T-helper 9 cell (primary cell): ENCODE measurements at regions not wholly inside any gene's neighbourhood (a gene's known extent, or its start where the extent isn't known, plus 50 kb on each side); places are given as distances from the start of the nearest gene placed in this dataset.
"Not testable (repeated sequence)": the region's sequence is repeated elsewhere in the genome, so short reads cannot be mapped to it uniquely, and the experiment has no call there.

ENCODE experiments used
- DNase-seq: peaks from one replicate; pipeline ENCODE4 v3.0.0-alpha.2; 2020

GRCh38 chr7:65145710-65146109 is 139.2 kb upstream of the ERV3-1 start:
- not testable (repeated sequence) for DNase-seq

GRCh38 chr7:65145008-65145407 is 138.5 kb upstream of the ERV3-1 start:
- not testable (repeated sequence) for DNase-seq

- DNase-seq, result not testable (repeated sequence)
Measured at GRCh38 chr7:65144557-65144956, 138.1 kb upstream of the ERV3-1 start.

DNA sequence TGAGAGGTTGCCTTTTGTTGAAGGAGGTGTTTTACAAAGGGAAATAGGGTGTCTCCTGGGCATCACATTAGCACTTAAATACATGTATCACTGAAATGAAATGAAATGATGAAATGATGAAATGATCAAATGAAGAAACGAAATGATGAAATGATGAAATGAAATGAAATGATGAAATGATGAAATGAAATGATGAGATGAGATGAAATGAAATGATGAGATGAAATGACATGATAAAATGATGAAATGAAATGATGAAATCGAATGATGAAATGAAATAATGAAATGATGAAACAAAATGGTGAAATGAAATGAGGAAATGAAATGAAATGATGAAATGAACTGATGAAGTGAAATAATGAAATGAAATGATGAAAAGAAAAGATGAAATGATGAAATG is 137.6 kb upstream of the ERV3-1 start:
- not testable (repeated sequence) for DNase-seq

DNA sequence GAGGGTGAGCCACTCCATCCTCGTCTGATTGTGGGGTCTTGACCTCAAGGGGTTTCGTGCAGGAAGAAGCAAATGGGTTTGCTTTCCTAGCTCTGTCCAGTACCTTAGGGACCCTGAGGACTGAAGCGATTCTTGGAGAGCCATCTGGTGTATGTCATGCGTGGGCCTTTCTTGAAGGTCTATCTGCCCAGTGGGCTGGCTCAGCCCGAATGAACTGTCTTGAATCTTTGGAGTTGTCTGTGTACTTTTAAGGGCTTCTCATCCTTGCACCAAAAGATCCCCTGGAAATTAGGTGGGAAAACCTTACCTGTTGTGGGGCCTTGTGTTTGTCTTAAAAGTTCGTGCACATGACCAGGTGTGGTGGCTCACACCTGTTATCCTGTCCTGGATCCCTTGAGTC is 135.4 kb upstream of the ERV3-1 start:
- not testable (repeated sequence) for DNase-seq

DNA sequence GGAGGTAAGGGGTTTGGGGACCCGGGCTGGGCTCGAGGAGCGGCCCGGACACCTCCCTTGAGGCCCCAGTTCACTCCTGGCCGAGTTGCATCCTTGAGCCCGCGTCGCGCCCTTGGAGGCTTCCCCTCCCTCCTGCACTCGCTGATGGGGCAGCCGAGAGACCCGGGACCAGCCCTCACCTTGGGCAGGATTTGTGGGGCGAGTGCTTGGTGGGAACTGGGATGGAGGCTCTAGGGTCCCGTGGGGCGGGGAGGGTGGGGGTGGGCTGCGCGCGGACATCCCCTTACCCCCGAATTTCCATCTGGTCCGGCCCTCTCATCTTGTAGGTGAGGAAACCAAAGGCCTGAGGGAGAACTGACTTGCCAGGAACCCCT is 134.9 kb upstream of the ERV3-1 start:
- not testable (repeated sequence) for DNase-seq

GRCh38 chr7:65140543-65141404 is 134.3 kb upstream of the ERV3-1 start:
- not testable (repeated sequence) for DNase-seq

GRCh38 chr7:65136850-65137249 is 130.4 kb upstream of the ERV3-1 start:
- DNase-seq, result not testable (repeated sequence)

DNA sequence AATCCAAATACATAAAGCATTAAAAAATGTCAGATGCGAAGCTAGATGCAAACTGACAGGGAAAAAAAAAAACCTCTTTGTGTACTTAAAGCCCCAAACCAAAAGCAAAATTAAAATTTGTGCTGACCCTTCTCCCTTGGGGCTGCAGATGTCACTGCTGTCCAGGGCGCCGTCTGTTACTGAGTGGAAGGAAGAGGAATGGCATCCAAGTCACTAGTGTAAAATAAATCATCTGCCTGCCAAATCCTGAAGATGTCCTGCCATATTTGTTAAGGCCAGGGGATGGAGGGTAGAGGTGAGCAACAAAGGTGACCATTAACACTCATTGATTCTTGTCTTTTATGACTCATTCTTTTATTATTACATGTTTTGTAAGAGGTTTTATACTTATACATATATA is 126.6 kb upstream of the ERV3-1 start:
- not testable (repeated sequence) for DNase-seq

DNA sequence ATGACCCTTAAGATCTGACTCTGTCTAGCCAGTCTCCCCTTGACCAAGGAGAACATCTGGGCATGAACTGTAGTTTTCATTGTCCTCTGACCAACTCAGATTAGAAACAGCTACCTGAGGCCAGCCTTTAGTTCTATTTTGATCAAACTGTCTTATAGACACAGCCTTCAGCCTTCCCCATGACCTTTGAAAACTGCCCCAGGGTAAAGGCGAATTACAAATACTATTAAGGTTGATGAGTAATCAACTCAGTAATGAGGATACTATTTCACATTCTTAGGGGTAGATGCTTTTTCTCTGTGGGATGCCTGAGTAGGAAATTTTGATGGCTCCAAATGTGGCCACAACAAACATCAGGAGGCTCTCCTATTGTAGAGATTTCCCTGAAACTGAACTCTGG is 125.8 kb upstream of the ERV3-1 start:
- DNase-seq, result not testable (repeated sequence)

DNA sequence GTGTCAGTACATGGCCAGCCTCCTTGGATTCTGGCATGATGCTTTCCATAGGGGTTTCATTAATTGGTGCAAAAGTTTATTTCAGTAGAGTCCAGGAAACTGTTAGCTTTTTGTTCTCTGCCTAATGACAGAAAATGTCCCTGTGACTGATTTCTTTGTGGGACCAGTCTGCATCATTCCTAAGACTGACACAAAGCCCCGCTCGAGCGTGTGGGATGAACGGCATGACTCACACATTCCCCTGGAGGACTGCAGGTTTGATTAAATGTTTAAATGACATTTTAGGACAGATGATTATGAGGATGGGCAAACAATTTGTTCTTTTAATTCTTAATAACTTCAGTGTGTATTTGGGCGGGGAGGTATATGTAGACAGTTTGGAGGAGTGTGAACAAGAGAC is 120.9 kb upstream of the ERV3-1 start:
- DNase-seq, result not testable (repeated sequence)

GRCh38 chr7:65124600-65124999 is 118.1 kb upstream of the ERV3-1 start:
- DNase-seq, result not testable (repeated sequence)

- not testable (repeated sequence) for DNase-seq
Measured at GRCh38 chr7:65105650-65106203, 99.2 kb upstream of the ERV3-1 start.

DNA sequence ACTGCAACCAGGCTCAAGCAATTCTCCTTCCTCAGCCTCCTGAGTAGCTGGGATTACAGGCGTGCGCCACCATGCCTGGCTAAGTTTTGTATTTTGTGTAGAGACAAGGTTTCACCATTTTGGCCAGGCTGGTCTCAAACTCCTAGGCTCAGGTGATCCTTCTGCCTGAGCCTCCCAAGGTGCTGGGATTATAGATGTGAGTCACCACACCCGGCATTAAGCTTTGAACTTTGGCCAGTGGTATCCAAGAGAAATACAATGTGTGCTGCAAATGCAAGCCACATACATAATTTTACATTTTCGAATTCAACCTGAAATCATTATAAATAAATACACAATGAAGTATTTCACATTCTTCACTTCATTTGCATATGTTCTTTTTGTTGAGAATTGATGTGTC is 94.0 kb upstream of the ERV3-1 start:
- not testable (repeated sequence) for DNase-seq

DNA sequence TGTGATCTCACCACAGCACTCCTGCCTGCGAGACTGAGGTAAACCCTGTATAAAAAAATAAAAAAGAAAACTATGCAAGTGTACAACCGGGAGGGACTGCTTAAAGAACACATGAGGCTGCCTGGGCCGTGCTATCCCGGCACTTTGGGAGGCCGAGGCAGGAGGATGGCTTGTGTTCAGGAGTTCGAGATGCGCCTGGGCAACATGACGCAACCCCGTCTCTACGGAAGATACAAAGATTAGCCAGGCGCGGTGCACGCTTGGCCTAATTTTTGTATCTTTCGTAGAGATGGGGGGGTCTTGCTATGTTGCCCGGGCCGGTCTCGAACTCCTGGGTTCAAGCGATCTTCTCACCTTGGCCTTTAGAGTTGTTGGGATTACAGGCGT is 75.2 kb upstream of the ERV3-1 start:
- DNase-seq, result not testable (repeated sequence)

DNA sequence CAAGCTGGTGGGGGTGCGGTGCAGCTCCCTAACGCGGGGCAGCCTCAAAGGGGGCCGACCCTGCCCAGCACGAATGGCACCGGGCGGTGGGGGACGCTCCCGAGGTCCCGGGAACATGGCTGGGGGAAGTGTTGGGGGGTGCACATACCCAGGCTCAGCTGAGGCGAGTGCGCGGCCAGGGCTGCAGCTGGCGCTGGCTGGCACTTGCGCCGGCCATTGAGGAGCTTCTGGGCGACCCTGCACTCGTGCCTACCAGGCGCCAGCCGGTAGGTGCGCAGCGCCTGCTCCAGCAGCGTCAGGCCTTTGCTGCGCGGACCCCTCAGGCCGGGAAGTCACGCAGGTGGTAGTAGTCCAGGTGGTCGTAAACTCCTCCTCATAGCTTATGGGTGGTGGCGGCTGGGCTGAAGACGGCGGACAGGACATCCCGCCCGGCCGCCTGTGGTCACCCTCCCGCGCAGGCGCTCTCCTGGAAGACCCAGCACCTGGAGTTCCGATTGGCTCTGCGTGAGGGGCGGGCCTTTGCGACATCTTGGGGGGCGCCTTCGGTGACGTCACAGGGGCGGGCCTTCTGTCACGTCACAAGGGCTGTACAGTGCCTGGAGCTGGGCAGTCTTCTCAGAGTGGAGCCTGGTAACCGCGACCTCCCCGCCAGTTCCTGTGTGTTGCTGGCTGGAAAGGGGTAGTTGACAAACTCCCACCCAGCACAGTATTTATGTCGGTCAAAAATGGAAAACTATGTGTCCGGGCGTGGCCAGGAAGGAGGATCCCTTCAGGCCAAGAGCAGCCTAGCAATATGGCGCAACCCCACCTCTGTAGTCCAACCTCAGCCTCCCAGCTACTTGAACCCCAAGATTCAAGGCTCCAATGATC is 74.5 kb upstream of the ERV3-1 start:
- DNase-seq, result peak; percentile 89

GRCh38 chr7:65074959-65075358 is 68.5 kb upstream of the ERV3-1 start:
- not testable (repeated sequence) for DNase-seq

- DNase-seq, result not testable (repeated sequence)
Measured at GRCh38 chr7:65073160-65073559, 66.7 kb upstream of the ERV3-1 start.

DNA sequence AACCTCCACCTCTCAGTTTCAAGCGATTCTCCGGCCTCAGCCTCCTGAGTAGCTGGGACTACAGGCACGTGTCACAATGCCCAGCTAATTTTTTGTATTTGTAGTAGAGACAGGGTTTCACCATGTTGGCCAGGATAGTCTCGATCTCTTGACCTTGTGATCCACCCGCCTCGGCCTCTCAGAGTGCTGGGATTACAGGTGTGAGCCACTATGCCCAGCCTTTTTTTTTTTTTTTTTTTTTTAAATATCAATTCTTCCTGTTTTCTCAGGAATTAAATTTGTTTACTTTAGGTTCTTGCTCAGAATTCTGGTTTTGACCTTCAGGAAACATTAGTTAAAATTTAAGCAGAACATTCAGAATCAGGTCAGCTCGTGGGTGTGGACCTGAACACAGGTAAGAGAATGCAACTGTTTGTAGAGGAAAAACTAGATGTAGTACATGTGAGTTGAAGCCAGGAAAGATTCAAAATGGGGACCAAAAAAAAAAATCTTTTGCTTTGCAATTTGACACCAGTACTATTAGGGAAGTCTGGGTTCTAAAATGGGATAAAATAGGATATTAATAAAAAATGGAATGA is 65.5 kb upstream of the ERV3-1 start:
- not testable (repeated sequence) for DNase-seq

GRCh38 chr7:65069476-65069875 is 63.0 kb upstream of the ERV3-1 start:
- not testable (repeated sequence) for DNase-seq

DNA sequence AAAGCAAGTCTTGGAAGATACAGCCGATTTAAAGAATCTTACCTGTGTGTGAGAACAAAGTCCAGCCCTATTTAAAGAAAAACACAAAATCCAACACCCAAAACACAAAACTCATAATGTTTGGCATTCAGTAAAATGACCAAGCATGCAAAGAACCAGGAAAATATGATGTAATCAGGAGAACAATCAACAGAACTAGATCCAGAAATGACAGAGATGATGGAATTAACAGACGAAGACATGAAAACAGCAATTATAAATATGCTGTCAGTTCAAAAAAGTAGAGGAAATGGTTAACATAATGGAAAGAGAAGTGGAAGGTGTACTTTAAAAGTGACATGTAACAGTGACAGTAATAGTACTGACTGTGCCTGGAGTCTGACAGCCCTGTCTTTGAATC is 56.1 kb upstream of the ERV3-1 start:
- DNase-seq, result not testable (repeated sequence)

DNA sequence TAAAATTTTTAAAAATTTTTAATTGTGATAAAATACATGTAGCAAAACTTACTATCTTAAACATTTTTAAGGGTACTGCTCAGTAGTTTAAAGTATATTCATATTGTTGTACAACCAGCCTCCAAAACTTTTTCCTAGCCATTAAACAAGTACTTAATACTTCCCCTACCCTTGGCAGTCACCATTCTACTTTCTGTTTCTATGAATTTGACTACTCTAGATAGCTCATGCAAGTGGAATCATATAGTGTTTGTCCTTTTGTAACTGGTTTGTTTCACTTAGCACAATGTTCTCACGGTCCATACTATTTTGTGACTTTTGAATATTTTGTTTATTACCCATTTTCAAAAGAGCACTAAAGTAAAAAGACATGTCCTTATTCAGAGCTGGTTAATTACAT is 52.8 kb upstream of the ERV3-1 start:
- DNase-seq, result not testable (repeated sequence)
